Neural progenitor cell (in vitro differentiated cells): ENCODE measurements at regions not wholly inside any gene's neighbourhood (a gene's known extent, or its start where the extent isn't known, plus 50 kb on each side); places are given as distances from the start of the nearest gene placed in this dataset.
A peak's percentile ranks its signal among the peaks of the same experiment; 100 is the strongest.

ENCODE experiments used
- DNase-seq: peaks from one replicate; pipeline ENCODE4 v3.0.0-alpha.2; 2016; ENCODE audit warnings: low spot score
- H2AFZ ChIP-seq: fragments of 200-600 bp; sonication (generic); replicated peaks from 2 replicates; pipeline ENCODE4 v1.6.1; 2016; ENCODE audit warnings: antibody characterized with exemption
- H3F3A ChIP-seq: fragments of 200-600 bp; sonication (generic); 2 replicates; pipeline ENCODE4 v1.6.1; 2016; ENCODE audit warnings: antibody characterized with exemption, low read depth
- H3K27ac ChIP-seq: fragments of 200-600 bp; sonication (generic); 2 replicates; pipeline ENCODE4 v1.5.1; 2016; ENCODE audit warnings: mild to moderate bottlenecking
- H3K27me3 ChIP-seq: fragments of 200-600 bp; sonication (generic); 2 replicates; pipeline ENCODE4 v1.6.1; 2016; ENCODE audit warnings: mild to moderate bottlenecking, moderate library complexity
- H3K36me3 ChIP-seq: fragments of 200-600 bp; sonication (generic); 2 replicates; pipeline ENCODE4 v1.5.1; 2016
- H3K4me1 ChIP-seq: fragments of 200-600 bp; sonication (generic); 2 replicates; pipeline ENCODE4 v1.6.1; 2016; ENCODE audit warnings: mixed run types
- H3K4me2 ChIP-seq: fragments of 200-600 bp; sonication (generic); 2 replicates; pipeline ENCODE4 v1.6.1; 2016
- H3K4me3 ChIP-seq: fragments of 200-600 bp; sonication (generic); 2 replicates; pipeline ENCODE4 v1.5.1; 2016
- H3K79me2 ChIP-seq: fragments of 200-600 bp; sonication (generic); 2 replicates; pipeline ENCODE4 v1.6.1; 2016; ENCODE audit warnings: low read depth
- H3K9ac ChIP-seq: fragments of 200-600 bp; sonication (generic); 2 replicates; pipeline ENCODE4 v1.6.1; 2016
- H3K9me3 ChIP-seq: fragments of 200-600 bp; sonication (generic); 2 replicates; pipeline ENCODE4 v1.5.1; 2016; ENCODE audit warnings: low read depth
- H4K20me1 ChIP-seq: fragments of 200-600 bp; sonication (generic); 2 replicates; pipeline ENCODE4 v1.6.1; 2016; ENCODE audit warnings: low read depth
- H3K27ac Mint-ChIP-seq: 3 replicates; pipeline ENCODE4 v1.8.0; 2021; ENCODE audit warnings: mixed read lengths
- H3K27me3 Mint-ChIP-seq: 2 replicates; pipeline ENCODE4 v1.8.0; 2022; ENCODE audit warnings: low read depth, mild to moderate bottlenecking, inconsistent platforms, moderate library complexity, mixed read lengths; ENCODE audit not compliant: insufficient read depth
- H3K36me3 Mint-ChIP-seq: 3 replicates; pipeline ENCODE4 v1.8.0; 2021; ENCODE audit warnings: mixed read lengths
- H3K4me1 Mint-ChIP-seq: 3 replicates; pipeline ENCODE4 v1.8.0; 2021; ENCODE audit warnings: mixed read lengths
- H3K4me3 Mint-ChIP-seq: 3 replicates; pipeline ENCODE4 v1.8.0; 2021; ENCODE audit warnings: mild to moderate bottlenecking, moderate library complexity, mixed read lengths
- H3K9me3 Mint-ChIP-seq: 3 replicates; pipeline ENCODE4 v1.8.0; 2020; ENCODE audit warnings: mixed read lengths
- CTCF ChIP-seq: fragments of 200-600 bp; sonication (generic); IDR thresholded peaks from 2 replicates; pipeline ENCODE4 v1.5.1; 2017; ENCODE audit warnings: antibody characterized with exemption, mild to moderate bottlenecking
- EZH2 ChIP-seq: fragments of 200-600 bp; sonication (generic); IDR thresholded peaks from 2 replicates; pipeline ENCODE4 v1.6.1; 2017; ENCODE audit warnings: antibody characterized with exemption, mild to moderate bottlenecking, moderate library complexity
- EZH2phosphoT487 ChIP-seq: fragments of 200-600 bp; sonication (generic); IDR thresholded peaks from 2 replicates; pipeline ENCODE4 v1.6.1; 2017; ENCODE audit warnings: antibody characterized with exemption

GRCh38 chr18:10403708-10404107, 50.7 kb upstream of the APCDD1 start:
- H3K4me1 Mint-ChIP-seq: peaks cover 96% of the 10 kb centered on the region
- no peaks in the 10 kb centered on the region for H3K79me2 ChIP-seq

GRCh38 chr18:10404168-10404567, 50.3 kb upstream of the APCDD1 start:
- no peaks in the 10 kb centered on the region for H3K36me3 ChIP-seq
- H3K4me3 ChIP-seq: no peak overlapping the region
- Mint-ChIP-seq H3K9me3 (peaks cover 2% of the 10 kb centered on the region), H3K27ac (peak overlapping the region; percentile 98), H3K4me3 (peak overlapping the region; percentile 48), H3K36me3 (no peaks in the 10 kb centered on the region), H3K27me3 (peaks cover 6% of the 10 kb centered on the region), H3K4me1 (peaks cover 95% of the 10 kb centered on the region)
- no peak overlapping the region for H3K9ac ChIP-seq
- peaks cover 15% of the 10 kb centered on the region for H4K20me1 ChIP-seq
- peak overlapping the region; percentile 62 for H3K4me2 ChIP-seq
- peaks cover 20% of the 10 kb centered on the region for H3K27me3 ChIP-seq
- no peak overlapping the region for H2AFZ ChIP-seq
- DNase-seq: peak; percentile 92
- peaks cover 65% of the 10 kb centered on the region for H3K4me1 ChIP-seq
- H3K9me3 ChIP-seq: no peaks in the 10 kb centered on the region
- TF ChIP-seq CTCF (no peak), EZH2phosphoT487 (peak; percentile 65), EZH2 (no peak)
- H3F3A ChIP-seq: peaks cover 45% of the 10 kb centered on the region
- H3K79me2 ChIP-seq: no peaks in the 10 kb centered on the region
- H3K27ac ChIP-seq: peak overlapping the region; percentile 90

More at GRCh38 chr18:10403708-10404107, 50.7 kb upstream of the APCDD1 start:
- H3F3A ChIP-seq: peaks cover 45% of the 10 kb centered on the region
- no peak overlapping the region for H2AFZ ChIP-seq
- DNase-seq: peak; percentile 84
- peak overlapping the region; percentile 77 for H3K4me3 Mint-ChIP-seq
- H3K27ac ChIP-seq: peak overlapping the region; percentile 90
- H3K27ac Mint-ChIP-seq: peak overlapping the region; percentile 98
- peaks cover 15% of the 10 kb centered on the region for H4K20me1 ChIP-seq
- peak overlapping the region; percentile 62 for H3K4me2 ChIP-seq
- no peaks in the 10 kb centered on the region for H3K36me3 Mint-ChIP-seq
- H3K4me3 ChIP-seq: no peak overlapping the region
- peaks cover 70% of the 10 kb centered on the region for H3K4me1 ChIP-seq
- peaks cover 6% of the 10 kb centered on the region for H3K27me3 Mint-ChIP-seq
- peaks cover 20% of the 10 kb centered on the region for H3K27me3 ChIP-seq
- TF ChIP-seq CTCF (no peak), EZH2phosphoT487 (peak; percentile 54), EZH2 (no peak)
- no peak overlapping the region for H3K9ac ChIP-seq
- no peaks in the 10 kb centered on the region for H3K9me3 ChIP-seq
- peaks cover 2% of the 10 kb centered on the region for H3K9me3 Mint-ChIP-seq
- H3K36me3 ChIP-seq: no peaks in the 10 kb centered on the region
